HEK293T (cell line): ENCODE measurements at regions not wholly inside any gene's neighbourhood (a gene's known extent, or its start where the extent isn't known, plus 50 kb on each side); places are given as distances from the start of the nearest gene placed in this dataset.

Experiments used
- ARNT ChIP-seq: fragments of 450-650 bp; IDR thresholded peaks from 2 replicates; pipeline ENCODE4 v1.6.1; 2017; ENCODE audit warnings: mild to moderate bottlenecking
- CTBP1 ChIP-seq: fragments of 450-650 bp; IDR thresholded peaks from 2 replicates; pipeline ENCODE4 v1.6.1; 2016; ENCODE audit warnings: borderline replicate concordance
- ELF4 ChIP-seq: fragments of 450-650 bp; IDR thresholded peaks from 2 replicates; pipeline ENCODE4 v1.6.1; 2017; ENCODE audit warnings: antibody characterized with exemption
- FOXK2 ChIP-seq: fragments of 450-650 bp; IDR thresholded peaks from 2 replicates; pipeline ENCODE4 v1.6.1; 2016; ENCODE audit warnings: mild to moderate bottlenecking
- FOXM1 ChIP-seq: fragments of 450-650 bp; IDR thresholded peaks from 2 replicates; pipeline ENCODE4 v1.6.1; 2017; ENCODE audit warnings: mild to moderate bottlenecking, borderline replicate concordance
- HDGF ChIP-seq: fragments of 450-650 bp; IDR thresholded peaks from 2 replicates; pipeline ENCODE4 v1.6.1; 2017; ENCODE audit warnings: antibody characterized with exemption, borderline replicate concordance
- L3MBTL2 ChIP-seq: fragments of 450-650 bp; conservative IDR thresholded peaks from 2 replicates; pipeline ENCODE4 v1.6.1; 2016; ENCODE audit warnings: mild to moderate bottlenecking
- LEF1 ChIP-seq: fragments of 450-650 bp; IDR thresholded peaks from 2 replicates; pipeline ENCODE4 v1.6.1; 2017; ENCODE audit warnings: mild to moderate bottlenecking, borderline replicate concordance
- SP1 ChIP-seq: fragments of 450-650 bp; IDR thresholded peaks from 2 replicates; pipeline ENCODE4 v1.6.1; 2017
- ZNF384 ChIP-seq: fragments of 450-650 bp; IDR thresholded peaks from 2 replicates; pipeline ENCODE4 v1.6.1; 2016
- TF ChIP-seq, protein P1 (sequence below): fragments of 450-650 bp; IDR thresholded peaks from 2 replicates; pipeline ENCODE4 v1.6.1; 2016

DNA sequence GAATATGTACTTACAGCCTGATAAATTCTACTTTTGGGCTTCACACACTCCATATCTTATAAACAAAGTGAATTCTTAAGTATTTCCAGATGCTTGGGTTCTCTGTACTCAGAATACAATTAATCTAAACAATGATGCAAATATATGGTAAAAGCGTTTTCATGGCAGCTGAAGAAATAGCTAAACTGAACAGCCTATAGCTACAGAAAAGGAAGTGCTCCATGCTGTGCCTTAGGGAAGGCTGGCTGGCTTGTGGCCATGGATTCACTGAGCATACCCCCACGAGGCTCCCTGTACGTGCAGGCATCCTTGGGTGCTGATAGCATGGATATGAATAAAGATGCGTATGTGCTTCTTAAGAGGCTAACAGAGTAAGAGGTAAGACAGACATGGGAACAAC lies 264.0 kb downstream of the KLF13 start:
- TF ChIP-seq ELF4 (no peak), ARNT (no peak), FOXK2 (no peak), LEF1 (no peak), HDGF (no peak), CTBP1 (no peak), ZNF384 (no peak), FOXM1 (no peak), SP1 (no peak), L3MBTL2 (no peak)
- TF ChIP-seq, protein P1, sequence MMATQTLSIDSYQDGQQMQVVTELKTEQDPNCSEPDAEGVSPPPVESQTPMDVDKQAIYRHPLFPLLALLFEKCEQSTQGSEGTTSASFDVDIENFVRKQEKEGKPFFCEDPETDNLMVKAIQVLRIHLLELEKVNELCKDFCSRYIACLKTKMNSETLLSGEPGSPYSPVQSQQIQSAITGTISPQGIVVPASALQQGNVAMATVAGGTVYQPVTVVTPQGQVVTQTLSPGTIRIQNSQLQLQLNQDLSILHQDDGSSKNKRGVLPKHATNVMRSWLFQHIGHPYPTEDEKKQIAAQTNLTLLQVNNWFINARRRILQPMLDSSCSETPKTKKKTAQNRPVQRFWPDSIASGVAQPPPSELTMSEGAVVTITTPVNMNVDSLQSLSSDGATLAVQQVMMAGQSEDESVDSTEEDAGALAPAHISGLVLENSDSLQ, result no peak
